ENCODE measurements at regions not wholly inside any gene's neighbourhood (a gene's known extent, or its start where the extent isn't known, plus 50 kb on each side); places are given as distances from the start of the nearest gene placed in this dataset.
A peak's percentile ranks its signal among the peaks of the same experiment; 100 is the strongest.

- Histone ChIP-seq H3K9me3 (ENCODE audit: control insufficient read depth, insufficient read depth, low read length) (no peaks in the 10 kb centered on the region; the same call in 1 of the 2 replicates), H3K4me3 (ENCODE audit: low read depth, low read length) (no peak overlapping the region), H3K27me3 (ENCODE audit: control insufficient read depth, insufficient read depth, low read length) (peaks cover 35% of the 10 kb centered on the region), H3K27ac (ENCODE audit: low read depth, low read length) (no peak overlapping the region)
- no peak for TF ChIP-seq CTCF (IDR thresholded peaks at IDR 0.05; ENCODE audit: low read depth, low read length)
- POLR2A ChIA-PET, result no interaction called here
- CTCF ChIA-PET, result no interaction called here
- no peak for DNase-seq (ENCODE audit: low read depth, low spot score)
These were observed 62.3 kb upstream of the UBE3C start for GRCh38 chr7:157076466-157076865.

- no peaks in the 10 kb centered on the region; the same call in 1 of the 2 replicates for H3K9me3 ChIP-seq (ENCODE audit: control insufficient read depth, insufficient read depth, low read length)
- CTCF ChIA-PET, result interaction anchor here (0.6 kb wide), 1 partner anchor 16 kb away, joined by 3 read pairs; no protein-coding TSS in a partner anchor
- DNase-seq (ENCODE audit: low read depth, low spot score), result no peak
- no peak overlapping the region for H3K27ac ChIP-seq (ENCODE audit: low read depth, low read length)
- POLR2A ChIA-PET, result no interaction called here
- TF ChIP-seq CTCF (IDR thresholded peaks at IDR 0.05; ENCODE audit: low read depth, low read length), result no peak
- H3K27me3 ChIP-seq (ENCODE audit: control insufficient read depth, insufficient read depth, low read length), result peaks cover 33% of the 10 kb centered on the region
- no peak overlapping the region for H3K4me3 ChIP-seq (ENCODE audit: low read depth, low read length)
These were observed 61.7 kb upstream of the UBE3C start for GRCh38 chr7:157077021-157077420.

GRCh38 chr7:157077986-157078644, 60.6 kb upstream of the UBE3C start:
- H3K9me3 ChIP-seq (ENCODE audit: control insufficient read depth, insufficient read depth, low read length), result no peaks in the 10 kb centered on the region; the same call in 1 of the 2 replicates
- H3K27me3 ChIP-seq (ENCODE audit: control insufficient read depth, insufficient read depth, low read length), result peaks cover 29% of the 10 kb centered on the region
- no peak for DNase-seq (ENCODE audit: low read depth, low spot score)
- H3K27ac ChIP-seq (ENCODE audit: low read depth, low read length), result no peak overlapping the region
- H3K4me3 ChIP-seq (ENCODE audit: low read depth, low read length), result peak overlapping the region; percentile 25; the same call in 1 of the 2 replicates
- no peak for TF ChIP-seq CTCF (IDR thresholded peaks at IDR 0.05; ENCODE audit: low read depth, low read length)
- ChIA-PET POLR2A (no interaction called here), CTCF (no interaction called here)

GRCh38 chr7:157079116-157079515, 59.6 kb upstream of the UBE3C start:
- CTCF ChIA-PET, result no interaction called here
- Histone ChIP-seq H3K4me3 (ENCODE audit: low read depth, low read length) (no peak overlapping the region), H3K27me3 (ENCODE audit: control insufficient read depth, insufficient read depth, low read length) (peaks cover 29% of the 10 kb centered on the region), H3K27ac (ENCODE audit: low read depth, low read length) (no peak overlapping the region), H3K9me3 (ENCODE audit: control insufficient read depth, insufficient read depth, low read length) (no peaks in the 10 kb centered on the region; the same call in none of the 2 replicates)
- DNase-seq (ENCODE audit: low read depth, low spot score), result no peak
- no peak for TF ChIP-seq CTCF (IDR thresholded peaks at IDR 0.05; ENCODE audit: low read depth, low read length)
- POLR2A ChIA-PET, result no interaction called here

GRCh38 chr7:157080111-157080730, 58.5 kb upstream of the UBE3C start:
- Histone ChIP-seq H3K9me3 (ENCODE audit: control insufficient read depth, insufficient read depth, low read length) (peaks cover 3% of the 10 kb centered on the region), H3K27ac (ENCODE audit: low read depth, low read length) (no peak overlapping the region), H3K4me3 (ENCODE audit: low read depth, low read length) (no peak overlapping the region), H3K27me3 (ENCODE audit: control insufficient read depth, insufficient read depth, low read length) (peaks cover 23% of the 10 kb centered on the region)
- CTCF ChIA-PET, result no interaction called here
- DNase-seq (ENCODE audit: low read depth, low spot score), result no peak
- POLR2A ChIA-PET, result no interaction called here
- no peak for TF ChIP-seq CTCF (IDR thresholded peaks at IDR 0.05; ENCODE audit: low read depth, low read length)

Measured in AG04450 (cell line).